ENCODE measurements at regions not wholly inside any gene's neighbourhood (a gene's known extent, or its start where the extent isn't known, plus 50 kb on each side); places are given as distances from the start of the nearest gene placed in this dataset.
"Not testable (repeated sequence)": the region's sequence is repeated elsewhere in the genome, so short reads cannot be mapped to it uniquely, and the experiment has no call there.

GRCh38 chr22:22820076-22820475 lies 67.5 kb upstream of the IGLL5 start:
- Histone ChIP-seq H3K4me3 (no peak overlapping the region), H3K9me3 (replicated peaks in 1 of 3) (no peaks in the 10 kb centered on the region), H3K36me3 (replicated peaks in 1 of 2) (no peaks in the 10 kb centered on the region), H3K27ac (no peak overlapping the region), H3K27me3 (no peaks in the 10 kb centered on the region), H3K4me1 (replicated peaks in 1 of 2) (no peaks in the 10 kb centered on the region)
- TF ChIP-seq CTCF (IDR thresholded peaks at IDR 0.05) (no peak), POLR2A (IDR thresholded peaks at IDR 0.05) (no peak)
- WGBS, 4 donors, result 83 to 95% (median 90%) methylated on average over 3 of the region's 3 CpGs
- DNase-seq, result no peak
- intact Hi-C loops (cut with DNase I), result no loop called here

GRCh38 chr22:22820626-22821025 lies 67.0 kb upstream of the IGLL5 start:
- 72 to 92% (median 87%) methylated on average over 2 of the region's 2 CpGs; no CpG with 5 or more reads in 1 of the 4 donors for WGBS, 4 donors
- no peak for DNase-seq

GRCh38 chr22:22821340-22821739 lies 66.3 kb upstream of the IGLL5 start:
- Histone ChIP-seq H3K9me3 (replicated peaks in 1 of 3) (no peaks in the 10 kb centered on the region), H3K4me1 (replicated peaks in 1 of 2) (no peaks in the 10 kb centered on the region), H3K4me3 (no peak overlapping the region), H3K27me3 (no peaks in the 10 kb centered on the region), H3K27ac (no peak overlapping the region), H3K36me3 (replicated peaks in 1 of 2) (no peaks in the 10 kb centered on the region)
- DNase-seq, result no peak
- intact Hi-C loops (cut with DNase I), result no loop called here
- WGBS, 4 donors, result 72 to 87% (median 79%) methylated on average over 2 of the region's 2 CpGs
- no peak for TF ChIP-seq CTCF (IDR thresholded peaks at IDR 0.05)
- TF ChIP-seq POLR2A (IDR thresholded peaks at IDR 0.05), result no peak

More at GRCh38 chr22:22820626-22821025, 67.0 kb upstream of the IGLL5 start:
- Histone ChIP-seq H3K4me1 (replicated peaks in 1 of 2) (no peaks in the 10 kb centered on the region), H3K27me3 (no peaks in the 10 kb centered on the region), H3K27ac (no peak overlapping the region), H3K4me3 (no peak overlapping the region), H3K9me3 (replicated peaks in 1 of 3) (no peaks in the 10 kb centered on the region), H3K36me3 (replicated peaks in 1 of 2) (no peaks in the 10 kb centered on the region)
- intact Hi-C loops (cut with DNase I), result no loop called here
- TF ChIP-seq POLR2A (IDR thresholded peaks at IDR 0.05), result no peak
- TF ChIP-seq CTCF (IDR thresholded peaks at IDR 0.05), result no peak

GRCh38 chr22:22822106-22822505 lies 65.5 kb upstream of the IGLL5 start:
- DNase-seq, result no peak
- Histone ChIP-seq H3K27me3 (no peaks in the 10 kb centered on the region), H3K4me1 (replicated peaks in 1 of 2) (no peaks in the 10 kb centered on the region), H3K9me3 (replicated peaks in 1 of 3) (no peaks in the 10 kb centered on the region), H3K4me3 (no peak overlapping the region), H3K36me3 (replicated peaks in 1 of 2) (no peaks in the 10 kb centered on the region), H3K27ac (no peak overlapping the region)
- WGBS, 4 donors, result 78 to 91% (median 87%) methylated on average over 5 to 6 of the region's 6 CpGs
- TF ChIP-seq CTCF (IDR thresholded peaks at IDR 0.05) (no peak), POLR2A (IDR thresholded peaks at IDR 0.05) (no peak)
- intact Hi-C loops (cut with DNase I), result no loop called here

GRCh38 chr22:22822553-22822952 lies 65.1 kb upstream of the IGLL5 start:
- H3K4me1 ChIP-seq (replicated peaks in 1 of 2); H3K4me3 ChIP-seq; H3K27me3 ChIP-seq; H3K36me3 ChIP-seq (replicated peaks in 1 of 2); intact Hi-C loops (cut with DNase I); DNase-seq; H3K27ac ChIP-seq; H3K9me3 ChIP-seq (replicated peaks in 1 of 3): not testable (repeated sequence)
- 48 to 81% (median 74%) methylated on average over 5 of the region's 5 CpGs; no CpG with 5 or more reads in 1 of the 4 donors for WGBS, 4 donors

Measured in adrenal gland (tissue), 9 donors.